CD4-positive, alpha-beta T cell (primary cell): ENCODE measurements at regions not wholly inside any gene's neighbourhood (a gene's known extent, or its start where the extent isn't known, plus 50 kb on each side); places are given as distances from the start of the nearest gene placed in this dataset.

Experiments used
- ATAC-seq: fragments of 200-7000 bp; cut with Tn5 transposase; one replicate; pipeline ENCODE4 v1.10.0; 2022; ENCODE audit warnings: mild to moderate bottlenecking; ENCODE audit not compliant: poor library complexity
- CTCF ChIA-PET: fragments of 350-600 bp; sonication (Branson Sonifier 250); formaldehyde crosslinking; loops from one replicate; lab custom pipeline; 2021; ENCODE audit warnings: antibody characterized with exemption, inconsistent platforms; lab: Charles Lee
- POLR2A ChIA-PET: fragments of 350-600 bp; sonication (Branson Sonifier 250); formaldehyde crosslinking; loops from one replicate; lab custom pipeline; 2021; ENCODE audit warnings: antibody characterized with exemption, inconsistent platforms; lab: Charles Lee
- DNase-seq, 14 experiments: peaks; one replicate each; pipeline ENCODE4 v3.0.0-alpha.2; 2013 to 2020; ENCODE audit warnings: mixed read lengths in 2 of 14
- H3K27ac ChIP-seq, 2 donors: one replicate each; pipeline versions ENCODE4 v1.5.1 to v1.7.0; 2013; ENCODE audit warnings: low read length in 2 of 2, low read depth in 1 of 2, mild to moderate bottlenecking in 1 of 2
- H3K27me3 ChIP-seq, 2 experiments: 1 replicate in 1 of 2; 2 replicates in 1 of 2; pipeline versions ENCODE4 v1.6.1 to v1.7.0; 2013; ENCODE audit warnings: low read length in 2 of 2, control low read depth in 1 of 2, mild to moderate bottlenecking in 1 of 2, moderate library complexity in 1 of 2; ENCODE audit not compliant: insufficient read depth in 2 of 2, control insufficient read depth in 1 of 2
- H3K36me3 ChIP-seq: one replicate; pipeline ENCODE4 v1.6.1; 2013; ENCODE audit warnings: low read length, control low read depth; ENCODE audit not compliant: insufficient read depth
- H3K4me1 ChIP-seq: one replicate; pipeline ENCODE4 v1.6.1; 2013; ENCODE audit warnings: low read length, control low read depth; ENCODE audit not compliant: insufficient read depth
- H3K4me3 ChIP-seq: one replicate; pipeline ENCODE4 v1.5.1; 2013; ENCODE audit warnings: mild to moderate bottlenecking, low read length, moderate library complexity
- H3K9me3 ChIP-seq, 2 experiments: 1 replicate in 1 of 2; 2 replicates in 1 of 2; pipeline versions ENCODE4 v1.6.1 to v1.7.0; 2013; ENCODE audit warnings: low read length in 2 of 2, mild to moderate bottlenecking in 2 of 2, control low read depth in 1 of 2, moderate library complexity in 1 of 2; ENCODE audit not compliant: control insufficient read depth in 1 of 2, insufficient read depth in 1 of 2
- H3K27ac Mint-ChIP-seq: one replicate; pipeline ENCODE4 v1.8.0; 2020; ENCODE audit warnings: mixed read lengths
- H3K27me3 Mint-ChIP-seq: one replicate; pipeline ENCODE4 v1.8.0; 2021; ENCODE audit warnings: mixed read lengths
- H3K36me3 Mint-ChIP-seq: one replicate; pipeline ENCODE4 v1.8.0; 2021; ENCODE audit warnings: low read depth, mixed read lengths
- H3K4me1 Mint-ChIP-seq: one replicate; pipeline ENCODE4 v1.8.0; 2021; ENCODE audit warnings: low read depth, mixed read lengths
- H3K4me3 Mint-ChIP-seq: one replicate; pipeline ENCODE4 v1.8.0; 2020; ENCODE audit warnings: mild to moderate bottlenecking, mixed read lengths
- H3K9me3 Mint-ChIP-seq: one replicate; pipeline ENCODE4 v1.8.0; 2020; ENCODE audit warnings: mixed read lengths
- intact Hi-C, 2 experiments: fragments of 100-400 bp; cut with DNase I in 1 of 2; cut with micrococcal nuclease in 1 of 2; formaldehyde crosslinking; loops; one replicate each; pipeline versions ENCODE4 v1.15.1 to v1.9.0; 2023 to 2025; cut with DNase I, micrococcal nuclease
- TF ChIP-seq, protein P1 (sequence below): fragments of 200-600 bp; IDR thresholded peaks from one replicate; pipeline ENCODE4 v1.8.0; 2022; ENCODE audit warnings: antibody characterized with exemption, mild to moderate bottlenecking

DNA sequence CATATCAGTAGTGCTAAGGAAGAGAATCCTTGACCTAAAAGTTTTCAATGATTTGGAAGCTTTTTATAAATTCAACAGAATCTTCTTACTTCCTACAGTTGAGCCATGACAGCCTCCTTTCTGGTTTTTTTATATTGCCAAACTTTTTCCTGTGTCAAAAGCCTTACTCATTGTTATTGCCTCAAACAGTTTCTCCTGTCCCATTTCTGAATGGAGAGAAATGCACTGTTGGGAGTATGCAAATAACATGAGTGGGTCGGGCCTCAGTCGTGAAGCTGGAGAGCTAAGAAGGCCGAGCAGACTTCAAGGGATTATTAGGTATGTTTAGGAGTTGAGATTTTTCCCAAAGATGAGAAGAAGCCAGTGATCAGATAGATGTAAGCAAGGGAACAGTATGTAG lies 766.4 kb upstream of the KLHL1 start:
- Mint-ChIP-seq H3K27ac (no peak overlapping the region), H3K36me3 (no peaks in the 10 kb centered on the region), H3K9me3 (no peaks in the 10 kb centered on the region), H3K4me1 (no peaks in the 10 kb centered on the region), H3K4me3 (no peak overlapping the region), H3K27me3 (no peaks in the 10 kb centered on the region)
- intact Hi-C loops, result no loop called here
- Histone ChIP-seq H3K4me3 (no peak overlapping the region), H3K4me1 (no peaks in the 10 kb centered on the region), H3K27ac (no peak overlapping the region), H3K36me3 (no peaks in the 10 kb centered on the region), H3K27me3 (no peaks in the 10 kb centered on the region), H3K9me3 (peaks cover 0 to 3% of the 10 kb centered on the region in 2 experiments)
- CTCF ChIA-PET, result no interaction called here
- DNase-seq (no peak), ATAC-seq (no peak)
- POLR2A ChIA-PET, result no interaction called here
- TF ChIP-seq, protein P1, sequence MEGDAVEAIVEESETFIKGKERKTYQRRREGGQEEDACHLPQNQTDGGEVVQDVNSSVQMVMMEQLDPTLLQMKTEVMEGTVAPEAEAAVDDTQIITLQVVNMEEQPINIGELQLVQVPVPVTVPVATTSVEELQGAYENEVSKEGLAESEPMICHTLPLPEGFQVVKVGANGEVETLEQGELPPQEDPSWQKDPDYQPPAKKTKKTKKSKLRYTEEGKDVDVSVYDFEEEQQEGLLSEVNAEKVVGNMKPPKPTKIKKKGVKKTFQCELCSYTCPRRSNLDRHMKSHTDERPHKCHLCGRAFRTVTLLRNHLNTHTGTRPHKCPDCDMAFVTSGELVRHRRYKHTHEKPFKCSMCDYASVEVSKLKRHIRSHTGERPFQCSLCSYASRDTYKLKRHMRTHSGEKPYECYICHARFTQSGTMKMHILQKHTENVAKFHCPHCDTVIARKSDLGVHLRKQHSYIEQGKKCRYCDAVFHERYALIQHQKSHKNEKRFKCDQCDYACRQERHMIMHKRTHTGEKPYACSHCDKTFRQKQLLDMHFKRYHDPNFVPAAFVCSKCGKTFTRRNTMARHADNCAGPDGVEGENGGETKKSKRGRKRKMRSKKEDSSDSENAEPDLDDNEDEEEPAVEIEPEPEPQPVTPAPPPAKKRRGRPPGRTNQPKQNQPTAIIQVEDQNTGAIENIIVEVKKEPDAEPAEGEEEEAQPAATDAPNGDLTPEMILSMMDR, result no peak

- ChIA-PET POLR2A (no interaction called here), CTCF (no interaction called here)
- TF ChIP-seq, protein P1, result no peak
- H3K36me3 ChIP-seq, result no peaks in the 10 kb centered on the region
- peaks cover 2% of the 10 kb centered on the region for H3K9me3 Mint-ChIP-seq
- H3K27ac Mint-ChIP-seq, result no peak overlapping the region
- no peaks in the 10 kb centered on the region for H3K27me3 ChIP-seq
- no peaks in the 10 kb centered on the region for H3K9me3 ChIP-seq
- H3K4me1 Mint-ChIP-seq, result no peaks in the 10 kb centered on the region
- DNase-seq (no peak), ATAC-seq (no peak)
- no peak overlapping the region for H3K4me3 ChIP-seq
- H3K36me3 Mint-ChIP-seq, result no peaks in the 10 kb centered on the region
- no peak overlapping the region for H3K4me3 Mint-ChIP-seq
- H3K27me3 Mint-ChIP-seq, result no peaks in the 10 kb centered on the region
- intact Hi-C loops, result no loop called here
- H3K4me1 ChIP-seq, result no peaks in the 10 kb centered on the region
- H3K27ac ChIP-seq, result no peak overlapping the region
Observed at GRCh38 chr13:70864731-70865130, 756.5 kb upstream of the KLHL1 start.

DNA sequence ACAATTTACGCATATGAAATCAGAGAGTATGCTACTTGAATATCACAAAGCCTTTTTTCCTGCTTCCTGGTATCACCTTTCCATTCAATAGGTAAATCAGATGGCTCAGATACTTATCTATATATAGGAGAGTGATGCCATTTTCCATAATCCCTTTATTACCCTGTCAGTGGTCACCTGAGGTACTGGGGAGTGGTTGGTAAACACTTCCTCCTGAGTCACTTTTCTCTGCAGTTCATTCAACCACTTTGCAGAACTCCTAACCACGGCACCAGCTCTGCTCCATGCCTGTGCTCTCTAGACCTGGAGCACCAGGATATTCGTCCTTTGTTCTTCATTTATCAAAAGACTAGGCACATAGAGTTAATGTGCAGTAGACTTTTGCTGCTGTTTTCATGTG lies 748.5 kb upstream of the KLHL1 start:
- no peak overlapping the region for H3K27ac ChIP-seq
- H3K36me3 ChIP-seq, result no peaks in the 10 kb centered on the region
- no peaks in the 10 kb centered on the region for H3K36me3 Mint-ChIP-seq
- H3K4me1 ChIP-seq, result no peaks in the 10 kb centered on the region
- ChIA-PET POLR2A (no interaction called here), CTCF (no interaction called here)
- TF ChIP-seq, protein P1, result no peak
- no peak overlapping the region for H3K27ac Mint-ChIP-seq
- H3K4me3 Mint-ChIP-seq, result no peak overlapping the region
- no peaks in the 10 kb centered on the region for H3K27me3 ChIP-seq
- no peak for ATAC-seq
- peaks cover 0 to 5% of the 10 kb centered on the region in 2 experiments for H3K9me3 ChIP-seq
- peaks cover 2% of the 10 kb centered on the region for H3K9me3 Mint-ChIP-seq
- H3K4me3 ChIP-seq, result no peak overlapping the region
- no peaks in the 10 kb centered on the region for H3K27me3 Mint-ChIP-seq
- DNase-seq, result no peak
- no peaks in the 10 kb centered on the region for H3K4me1 Mint-ChIP-seq
- intact Hi-C loops, result no loop called here
